Left ventricle myocardium inferior (tissue), 1 donor: ENCODE measurements at regions not wholly inside any gene's neighbourhood (a gene's known extent, or its start where the extent isn't known, plus 50 kb on each side); places are given as distances from the start of the nearest gene placed in this dataset.

Experiments
- DNase-seq: peaks from one replicate; pipeline ENCODE4 v3.0.0-alpha.2; 2020
- H3K27ac ChIP-seq: fragments of 200-600 bp; replicated peaks from 2 replicates; pipeline ENCODE4 v1.8.0; 2021
- H3K27me3 ChIP-seq: fragments of 200-600 bp; 2 replicates; pipeline ENCODE4 v1.8.0; 2021; ENCODE audit warnings: low read depth
- H3K36me3 ChIP-seq: fragments of 200-600 bp; 2 replicates; pipeline ENCODE4 v1.8.0; 2021
- H3K4me1 ChIP-seq: fragments of 200-600 bp; 2 replicates; pipeline ENCODE4 v1.8.0; 2021
- H3K4me3 ChIP-seq: fragments of 200-600 bp; 2 replicates; pipeline ENCODE4 v1.8.0; 2021; ENCODE audit warnings: mild to moderate bottlenecking, moderate library complexity
- H3K9me3 ChIP-seq: fragments of 200-600 bp; replicated peaks from 2 replicates; pipeline ENCODE4 v1.8.0; 2021
- CTCF ChIP-seq: fragments of 200-600 bp; IDR thresholded peaks from 2 replicates; pipeline ENCODE4 v1.8.0; 2021; ENCODE audit warnings: antibody characterized with exemption, mild to moderate bottlenecking, borderline replicate concordance
- intact Hi-C: fragments of 100-400 bp; cut with micrococcal nuclease; formaldehyde crosslinking; loops from one replicate; pipeline ENCODE4 v1.11.0; 2022
- donor health status: DM: no; HTN: yes; CAD: no; lungs with severe emphysema.

- Histone ChIP-seq H3K4me1 (peaks cover 34% of the 10 kb centered on the region), H3K27me3 (no peaks in the 10 kb centered on the region), H3K4me3 (no peak overlapping the region), H3K36me3 (no peaks in the 10 kb centered on the region), H3K9me3 (no peaks in the 10 kb centered on the region), H3K27ac (no peak overlapping the region)
- TF ChIP-seq CTCF = no peak
- intact Hi-C loops = no loop called here
- DNase-seq = no peak
Measured at GRCh38 chr4:10182446-10183424, 66.1 kb upstream of the WDR1 start.

- no peaks in the 10 kb centered on the region for H3K27me3 ChIP-seq
- H3K27ac ChIP-seq = no peak overlapping the region
- no peak for DNase-seq
- no peaks in the 10 kb centered on the region for H3K9me3 ChIP-seq
- intact Hi-C loops = no loop called here
- H3K4me1 ChIP-seq = peaks cover 34% of the 10 kb centered on the region
- no peak overlapping the region for H3K4me3 ChIP-seq
- TF ChIP-seq CTCF = no peak
- H3K36me3 ChIP-seq = no peaks in the 10 kb centered on the region
Measured at GRCh38 chr4:10181745-10182445, 65.3 kb upstream of the WDR1 start.

- no peak for TF ChIP-seq CTCF
- Histone ChIP-seq H3K9me3 (no peaks in the 10 kb centered on the region), H3K27me3 (no peaks in the 10 kb centered on the region), H3K36me3 (no peaks in the 10 kb centered on the region), H3K4me1 (peaks cover 28% of the 10 kb centered on the region), H3K27ac (no peak overlapping the region), H3K4me3 (no peak overlapping the region)
- intact Hi-C loops = no loop called here
- DNase-seq = no peak
Measured at GRCh38 chr4:10180927-10181744, 64.5 kb upstream of the WDR1 start.

- no peaks in the 10 kb centered on the region for H3K27me3 ChIP-seq
- no peak for TF ChIP-seq CTCF
- no peak overlapping the region for H3K4me3 ChIP-seq
- DNase-seq = no peak
- intact Hi-C loops = no loop called here
- no peak overlapping the region for H3K27ac ChIP-seq
- H3K9me3 ChIP-seq = no peaks in the 10 kb centered on the region
- H3K4me1 ChIP-seq = peaks cover 28% of the 10 kb centered on the region
- no peaks in the 10 kb centered on the region for H3K36me3 ChIP-seq
Measured at GRCh38 chr4:10180603-10180926, 64.0 kb upstream of the WDR1 start.

- intact Hi-C loops = no loop called here
- Histone ChIP-seq H3K27me3 (no peaks in the 10 kb centered on the region), H3K4me3 (no peak overlapping the region), H3K27ac (no peak overlapping the region), H3K4me1 (peaks cover 29% of the 10 kb centered on the region), H3K9me3 (no peaks in the 10 kb centered on the region), H3K36me3 (no peaks in the 10 kb centered on the region)
- DNase-seq = no peak
- no peak for TF ChIP-seq CTCF
Measured at GRCh38 chr4:10179957-10180602, 63.5 kb upstream of the WDR1 start.
